ENCODE measurements at regions not wholly inside any gene's neighbourhood (a gene's known extent, or its start where the extent isn't known, plus 50 kb on each side); places are given as distances from the start of the nearest gene placed in this dataset.

DNA sequence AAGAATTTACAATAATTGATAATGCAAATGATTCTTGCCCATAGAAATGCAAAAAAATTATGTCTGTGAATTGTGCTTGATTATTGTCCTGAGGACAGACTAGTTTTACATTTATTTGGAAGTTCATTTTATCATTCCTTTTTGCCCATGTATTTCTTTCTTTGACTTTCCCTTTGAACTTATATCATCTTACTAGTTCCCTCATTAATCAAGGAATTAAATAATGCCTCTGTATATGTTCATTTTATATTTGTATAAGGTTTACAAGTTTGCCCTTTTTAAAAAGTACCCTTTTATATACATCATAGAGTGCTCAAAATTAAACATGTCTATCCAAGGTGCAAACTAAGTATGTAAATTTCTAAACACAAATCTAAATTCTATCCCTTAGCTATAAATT is 501.6 kb downstream of the NTRK2 start:
- Histone ChIP-seq H3K27ac (ENCODE audit: low read length) (no peak overlapping the region), H3K27me3 (ENCODE audit: insufficient read depth, low read depth, low read length) (no peaks in the 10 kb centered on the region), H3K4me2 (ENCODE audit: low read length) (no peak overlapping the region), H3K9me2 (ENCODE audit: insufficient read depth, low read length) (no peaks in the 10 kb centered on the region), H3K4me3 (ENCODE audit: low read length) (no peak overlapping the region), H2AFZ (ENCODE audit: low read depth, low read length) (no peak overlapping the region), H3F3A (ENCODE audit: insufficient read depth, low read length, poor library complexity, severe bottlenecking) (no peaks in the 10 kb centered on the region), H4K20me1 (ENCODE audit: insufficient read depth) (no peaks in the 10 kb centered on the region), H3K79me2 (replicated peaks; ENCODE audit: insufficient read depth, low read length) (no peaks in the 10 kb centered on the region), H3K9me3 (ENCODE audit: low read length) (peaks cover 3% of the 10 kb centered on the region), H3K36me3 (ENCODE audit: insufficient read depth, low read length) (no peaks in the 10 kb centered on the region), H3K9ac (ENCODE audit: low read length) (no peak overlapping the region)
- TF ChIP-seq MXI1 (conservative IDR thresholded peaks at IDR 0.05; ENCODE audit: poor library complexity, severe bottlenecking) (no peak), TAF1 (IDR thresholded peaks at IDR 0.05; ENCODE audit: low read depth) (no peak), POLR2AphosphoS5 (IDR thresholded peaks at IDR 0.05) (no peak), RAD21 (conservative IDR thresholded peaks at IDR 0.05) (no peak), REST (IDR thresholded peaks at IDR 0.05; ENCODE audit: borderline replicate concordance) (no peak), EZH2 (IDR thresholded peaks at IDR 0.05; ENCODE audit: borderline replicate concordance, insufficient read depth, low read length, poor library complexity, severe bottlenecking) (no peak), SMC3 (conservative IDR thresholded peaks at IDR 0.05; ENCODE audit: poor library complexity) (no peak), EP300 (conservative IDR thresholded peaks at IDR 0.05; ENCODE audit: poor library complexity, severe bottlenecking) (no peak), CTCF (IDR thresholded peaks at IDR 0.05; ENCODE audit: poor library complexity, severe bottlenecking) (no peak)

- Histone ChIP-seq H4K20me1 (ENCODE audit: insufficient read depth) (no peaks in the 10 kb centered on the region), H3K9me2 (ENCODE audit: insufficient read depth, low read length) (no peaks in the 10 kb centered on the region), H3K4me2 (ENCODE audit: low read length) (no peak overlapping the region), H3K9ac (ENCODE audit: low read length) (no peak overlapping the region), H3K9me3 (ENCODE audit: low read length) (peaks cover 3% of the 10 kb centered on the region), H3K27me3 (ENCODE audit: insufficient read depth, low read depth, low read length) (no peaks in the 10 kb centered on the region), H3K27ac (ENCODE audit: low read length) (no peak overlapping the region), H3F3A (ENCODE audit: insufficient read depth, low read length, poor library complexity, severe bottlenecking) (no peaks in the 10 kb centered on the region), H3K79me2 (replicated peaks; ENCODE audit: insufficient read depth, low read length) (no peaks in the 10 kb centered on the region), H2AFZ (ENCODE audit: low read depth, low read length) (no peak overlapping the region), H3K36me3 (ENCODE audit: insufficient read depth, low read length) (no peaks in the 10 kb centered on the region), H3K4me3 (ENCODE audit: low read length) (no peak overlapping the region)
- TF ChIP-seq SMC3 (conservative IDR thresholded peaks at IDR 0.05; ENCODE audit: poor library complexity) (no peak), POLR2AphosphoS5 (IDR thresholded peaks at IDR 0.05) (no peak), REST (IDR thresholded peaks at IDR 0.05; ENCODE audit: borderline replicate concordance) (no peak), CTCF (IDR thresholded peaks at IDR 0.05; ENCODE audit: poor library complexity, severe bottlenecking) (no peak), RAD21 (conservative IDR thresholded peaks at IDR 0.05) (no peak), EZH2 (IDR thresholded peaks at IDR 0.05; ENCODE audit: borderline replicate concordance, insufficient read depth, low read length, poor library complexity, severe bottlenecking) (no peak), MXI1 (conservative IDR thresholded peaks at IDR 0.05; ENCODE audit: poor library complexity, severe bottlenecking) (no peak), EP300 (conservative IDR thresholded peaks at IDR 0.05; ENCODE audit: poor library complexity, severe bottlenecking) (no peak), TAF1 (IDR thresholded peaks at IDR 0.05; ENCODE audit: low read depth) (no peak)
Observed at GRCh38 chr9:85168412-85168811, 498.9 kb downstream of the NTRK2 start.
